IMR-90 (cell line): ENCODE measurements at regions not wholly inside any gene's neighbourhood (a gene's known extent, or its start where the extent isn't known, plus 50 kb on each side); places are given as distances from the start of the nearest gene placed in this dataset.
A peak's percentile ranks its signal among the peaks of the same experiment; 100 is the strongest.

Experiments
- ATAC-seq: fragments of 200-7000 bp; cut with Tn5 transposase; 2 replicates; pipeline ENCODE4 v1.9.1; 2020; ENCODE audit warnings: low read depth, mild to moderate bottlenecking, moderate library complexity
- BruUV-seq: library from RNA; stranded (reverse); fragments of 400-500 nt; replicated peaks from 2 replicates; lab custom pipeline; 2021; lab: Mats Ljungman, UMichigan
- CTCF ChIA-PET: fragments of 300-600 bp; formaldehyde crosslinking; extraction: SDS; loops from one replicate; lab custom pipeline; 2021; ENCODE audit warnings: antibody characterized with exemption; lab: Yijun Ruan, JAX
- POLR2A ChIA-PET: fragments of 300-600 bp; sonication (Branson Sonifier 250); formaldehyde crosslinking; loops from one replicate; lab custom pipeline; 2022; ENCODE audit warnings: antibody characterized with exemption; ENCODE audit not compliant: unreplicated experiment; lab: Charles Lee
- DNase-seq: peaks from one replicate; pipeline ENCODE4 v3.0.0; 2013
- H2AFZ ChIP-seq: replicated peaks from 2 replicates; pipeline ENCODE3; 2013; ENCODE audit warnings: low read length, mild to moderate bottlenecking; ENCODE audit not compliant: poor library complexity
- H2AK5ac ChIP-seq: 2 replicates; pipeline ENCODE4 v1.6.1; 2013; ENCODE audit warnings: low read depth, low read length, inconsistent platforms
- H2AK9ac ChIP-seq: replicated peaks from 2 replicates; pipeline ENCODE3; 2013; ENCODE audit warnings: mild to moderate bottlenecking, low read depth, low read length, moderate library complexity; ENCODE audit not compliant: poor library complexity
- H2BK120ac ChIP-seq: 2 replicates; pipeline ENCODE4 v1.6.1; 2013; ENCODE audit warnings: low read depth, low read length, inconsistent platforms
- H2BK15ac ChIP-seq: 3 replicates; pipeline ENCODE4 v1.6.1; 2013; ENCODE audit warnings: low read depth, low read length, inconsistent platforms
- H2BK20ac ChIP-seq: 2 replicates; pipeline ENCODE4 v1.6.1; 2013; ENCODE audit warnings: low read depth, mild to moderate bottlenecking, inconsistent platforms, low read length, moderate library complexity
- H2BK5ac ChIP-seq: 2 replicates; pipeline ENCODE4 v1.6.1; 2013; ENCODE audit warnings: mild to moderate bottlenecking, low read depth, low read length, inconsistent platforms; ENCODE audit not compliant: poor library complexity, severe bottlenecking
- H3K14ac ChIP-seq: replicated peaks from 2 replicates; pipeline ENCODE4 v1.6.1; 2013; ENCODE audit warnings: low read depth, low read length, inconsistent platforms
- H3K18ac ChIP-seq: 2 replicates; pipeline ENCODE4 v1.6.1; 2013; ENCODE audit warnings: low read depth, low read length, control low read depth
- H3K23ac ChIP-seq: 2 replicates; pipeline ENCODE4 v1.6.1; 2013; ENCODE audit warnings: low read depth, low read length, inconsistent platforms
- H3K27ac ChIP-seq: 2 replicates; pipeline ENCODE4 v1.5.1; 2013; ENCODE audit warnings: mild to moderate bottlenecking, control low read depth, low read length; ENCODE audit not compliant: insufficient read depth
- H3K27me3 ChIP-seq: 2 replicates; pipeline ENCODE4 v1.6.1; 2013; ENCODE audit warnings: low read length; ENCODE audit not compliant: control insufficient read depth, insufficient read depth
- H3K36me3 ChIP-seq: 2 replicates; pipeline ENCODE4 v1.6.1; 2013; ENCODE audit warnings: low read length, mixed read lengths; ENCODE audit not compliant: control insufficient read depth, insufficient read depth
- H3K4ac ChIP-seq: 2 replicates; pipeline ENCODE4 v1.6.1; 2013; ENCODE audit warnings: low read depth, low read length, inconsistent platforms
- H3K4me1 ChIP-seq: 2 replicates; pipeline ENCODE4 v1.6.1; 2013; ENCODE audit warnings: low read length, mixed read lengths; ENCODE audit not compliant: control insufficient read depth, insufficient read depth
- H3K4me2 ChIP-seq: 2 replicates; pipeline ENCODE4 v1.6.1; 2013; ENCODE audit warnings: low read depth, mild to moderate bottlenecking, control low read depth, low read length, moderate library complexity
- H3K4me3 ChIP-seq: 2 replicates; pipeline ENCODE4 v1.5.1; 2013; ENCODE audit warnings: low read depth, mild to moderate bottlenecking, control low read depth, low read length, moderate library complexity; ENCODE audit not compliant: insufficient read depth
- H3K56ac ChIP-seq: 2 replicates; pipeline ENCODE4 v1.6.1; 2013; ENCODE audit warnings: low read length, inconsistent platforms; ENCODE audit not compliant: insufficient read depth; ENCODE audit errors: extremely low read depth
- H3K79me1 ChIP-seq, 2 experiments: 2 replicates each; pipeline ENCODE4 v1.6.1; 2013; ENCODE audit warnings: low read length in 2 of 2, inconsistent platforms in 1 of 2, low read depth in 1 of 2
- H3K9ac ChIP-seq: 2 replicates; pipeline ENCODE4 v1.6.1; 2013; ENCODE audit warnings: low read depth, low read length, control low read depth
- H3K9me1 ChIP-seq: 2 replicates; pipeline ENCODE4 v1.6.1; 2013; ENCODE audit warnings: low read length, inconsistent platforms; ENCODE audit not compliant: insufficient read depth
- H3K9me3 ChIP-seq: 2 replicates; pipeline ENCODE4 v1.6.1; 2013; ENCODE audit warnings: low read length; ENCODE audit not compliant: control insufficient read depth, insufficient read depth
- H4K20me1 ChIP-seq: 2 replicates; pipeline ENCODE4 v1.6.1; 2013; ENCODE audit warnings: low read length, inconsistent platforms; ENCODE audit not compliant: insufficient read depth
- H4K5ac ChIP-seq: 2 replicates; pipeline ENCODE4 v1.6.1; 2013; ENCODE audit warnings: mild to moderate bottlenecking, low read depth, low read length, control low read depth
- H4K8ac ChIP-seq, 2 experiments: 2 replicates each; pipeline ENCODE4 v1.6.1; 2013; ENCODE audit warnings: low read depth in 2 of 2, low read length in 2 of 2, control low read depth in 1 of 2, inconsistent platforms in 1 of 2
- H4K91ac ChIP-seq: 2 replicates; pipeline ENCODE4 v1.6.1; 2013; ENCODE audit warnings: low read depth, low read length, inconsistent platforms; ENCODE audit not compliant: insufficient read depth
- FOS ChIP-seq: fragments of 150-350 bp; IDR thresholded peaks from 2 replicates; pipeline ENCODE4 v1.6.1; 2016; ENCODE audit warnings: low read depth, low read length
- MAFK ChIP-seq: IDR thresholded peaks from 2 replicates; pipeline ENCODE4 v1.6.1; 2012; ENCODE audit warnings: low read depth, low read length, improper control_type of control experiment
- POLR2A ChIP-seq: IDR thresholded peaks from 2 replicates; pipeline ENCODE4 v1.6.1; 2012; ENCODE audit warnings: mild to moderate bottlenecking, low read depth, low read length
- RAD21 ChIP-seq: IDR thresholded peaks from 2 replicates; pipeline ENCODE4 v1.6.1; 2012; ENCODE audit warnings: low read length, improper control_type of control experiment
- RCOR1 ChIP-seq: IDR thresholded peaks from 2 replicates; pipeline ENCODE4 v1.6.1; 2012; ENCODE audit warnings: mild to moderate bottlenecking, low read length, improper control_type of control experiment; ENCODE audit not compliant: insufficient replicate concordance
- RFX5 ChIP-seq: IDR thresholded peaks from 2 replicates; pipeline ENCODE4 v1.8.0; 2012; ENCODE audit warnings: low read depth, mild to moderate bottlenecking, low read length, moderate library complexity
- SMC3 ChIP-seq: fragments of 150-350 bp; IDR thresholded peaks from 2 replicates; pipeline ENCODE4 v1.6.1; 2016; ENCODE audit warnings: low read depth, mild to moderate bottlenecking, antibody characterized with exemption, low read length, moderate library complexity
- WGBS, 2 experiments: methylation state at CpG; one replicate each; pipeline versions ENCODE4 v1.1.5 to v1.1.7; 2013; ENCODE audit warnings: missing lambda C conversion rate in 2 of 2; ENCODE audit not compliant: insufficient read length in 1 of 2; ENCODE audit errors: extremely low coverage in 2 of 2; 5-methylcytosine and 5-hydroxymethylcytosine counted together
- dilution Hi-C: fragments of 300-500 bp; cut with HindIII; formaldehyde crosslinking; loops from one replicate; pipeline ENCODE4 v1.14.3; 2018; ENCODE audit warnings: low sequenced_read_pairs; ENCODE audit not compliant: unreplicated experiment
- in situ Hi-C: fragments of 300-500 bp; cut with MboI; formaldehyde crosslinking; loops from 3 replicates; pipeline ENCODE4 v1.14.3; 2019; ENCODE audit warnings: low sequenced_read_pairs, inconsistent platforms, mixed read lengths
- intact Hi-C: fragments of 100-400 bp; cut with micrococcal nuclease; formaldehyde crosslinking; loops from 2 replicates; pipeline ENCODE4 v1.10.0; 2022
- TF ChIP-seq, protein P1 (sequence below): conservative IDR thresholded peaks from 2 replicates; pipeline ENCODE4 v1.5.1; 2012; ENCODE audit warnings: mild to moderate bottlenecking, low read depth, low read length, improper control_type of control experiment

DNA sequence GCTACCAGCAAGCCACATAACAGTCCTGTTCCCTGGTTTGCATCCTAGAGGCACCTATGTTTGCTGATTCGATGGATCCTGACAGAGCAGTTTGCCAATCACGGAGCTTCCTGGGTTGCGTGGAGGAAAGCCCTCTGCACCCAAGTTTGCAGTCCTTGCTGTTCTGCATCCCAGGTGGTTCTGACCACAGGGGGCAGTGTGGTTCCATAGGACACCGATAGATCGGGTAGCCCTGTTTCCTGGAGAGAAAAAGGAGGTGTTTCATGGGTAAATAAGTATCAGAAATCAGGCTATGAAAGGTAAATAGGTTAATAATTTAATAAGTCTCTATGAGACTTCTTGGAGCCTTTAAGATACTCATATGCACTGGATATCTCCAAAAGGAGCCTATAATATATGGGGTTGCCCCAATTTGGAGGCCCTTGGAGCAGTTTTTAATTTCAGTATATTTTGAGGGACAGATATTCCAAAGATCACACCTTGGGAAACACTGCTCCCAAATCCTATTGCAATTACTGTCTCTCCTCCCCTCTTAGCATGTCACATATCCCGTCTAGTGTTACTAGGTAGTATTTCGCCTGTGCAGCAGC is 194.6 kb upstream of the TPM1 start:
- Histone ChIP-seq H4K91ac (peak overlapping the region; percentile 41; the same call in 1 of the 2 replicates), H3K27me3 (no peaks in the 10 kb centered on the region), H2BK5ac (no peak overlapping the region), H3K36me3 (no peaks in the 10 kb centered on the region), H3K18ac (peak overlapping the region; percentile 23; the same call in 1 of the 2 replicates), H2BK15ac (peak overlapping the region; percentile 50; the same call in 2 of the 3 replicates), H4K8ac (peak overlapping the region; percentile 8 to 38; a peak in 3 of 4 replicates), H3K4me3 (no peak overlapping the region), H3K9me1 (peaks cover 15% of the 10 kb centered on the region), H3K79me1 (peaks cover 0 to 10% of the 10 kb centered on the region in 2 experiments; a peak in 1 of 4 replicates), H3K4me1 (peaks cover 18% of the 10 kb centered on the region), H2BK20ac (peak overlapping the region; percentile 69; the same call in 1 of the 2 replicates), H2BK120ac (peak overlapping the region; percentile 91), H3K9ac (no peak overlapping the region), H2AK9ac (no peak overlapping the region), H3K56ac (no peak overlapping the region), H2AK5ac (peak overlapping the region; percentile 16; the same call in 1 of the 2 replicates), H3K4me2 (no peak overlapping the region), H3K27ac (no peak overlapping the region), H2AFZ (no peak overlapping the region), H3K14ac (peak overlapping the region; percentile 65), H4K20me1 (no peaks in the 10 kb centered on the region), H3K4ac (peak overlapping the region; percentile 87), H4K5ac (0 out of 2 replicates have a peak overlapping the region, but pooled peaks have one; percentile 20), H3K23ac (no peak overlapping the region; the same call in 1 of the 2 replicates), H3K9me3 (no peaks in the 10 kb centered on the region)
- ChIA-PET CTCF (interaction anchor here (0.7 to 1.4 kb wide), 3 partner anchors 16 to 197 kb away, joined by 3 to 4 read pairs (median 4); no protein-coding TSS in a partner anchor), POLR2A (interaction anchor here (1.4 kb wide), 1 partner anchor 200 kb away, joined by 3 read pairs; no protein-coding TSS in a partner anchor)
- 73% methylated on average over 3 of the region's 7 CpGs; no CpG with 5 or more reads in 1 of the 2 experiments for WGBS, 2 experiments
- TF ChIP-seq RFX5, result no peak
- TF ChIP-seq, protein P1, sequence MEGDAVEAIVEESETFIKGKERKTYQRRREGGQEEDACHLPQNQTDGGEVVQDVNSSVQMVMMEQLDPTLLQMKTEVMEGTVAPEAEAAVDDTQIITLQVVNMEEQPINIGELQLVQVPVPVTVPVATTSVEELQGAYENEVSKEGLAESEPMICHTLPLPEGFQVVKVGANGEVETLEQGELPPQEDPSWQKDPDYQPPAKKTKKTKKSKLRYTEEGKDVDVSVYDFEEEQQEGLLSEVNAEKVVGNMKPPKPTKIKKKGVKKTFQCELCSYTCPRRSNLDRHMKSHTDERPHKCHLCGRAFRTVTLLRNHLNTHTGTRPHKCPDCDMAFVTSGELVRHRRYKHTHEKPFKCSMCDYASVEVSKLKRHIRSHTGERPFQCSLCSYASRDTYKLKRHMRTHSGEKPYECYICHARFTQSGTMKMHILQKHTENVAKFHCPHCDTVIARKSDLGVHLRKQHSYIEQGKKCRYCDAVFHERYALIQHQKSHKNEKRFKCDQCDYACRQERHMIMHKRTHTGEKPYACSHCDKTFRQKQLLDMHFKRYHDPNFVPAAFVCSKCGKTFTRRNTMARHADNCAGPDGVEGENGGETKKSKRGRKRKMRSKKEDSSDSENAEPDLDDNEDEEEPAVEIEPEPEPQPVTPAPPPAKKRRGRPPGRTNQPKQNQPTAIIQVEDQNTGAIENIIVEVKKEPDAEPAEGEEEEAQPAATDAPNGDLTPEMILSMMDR, result peak; percentile 60
- TF ChIP-seq FOS, result no peak
- peak; percentile 75 for TF ChIP-seq RAD21
- TF ChIP-seq RCOR1, result no peak
- no peak for TF ChIP-seq POLR2A
- TF ChIP-seq MAFK, result no peak
- TF ChIP-seq SMC3, result peak; percentile 48
- no TSS peak for BruUV-seq
- intact Hi-C loops (loop anchor here (2.0 kb wide), 1 partner anchor 195 kb away; the partner anchor contains the start of gene TPM1), in situ Hi-C loops (no loop called here), dilution Hi-C loops (no loop called here)
- DNase-seq (peak; percentile 54), ATAC-seq (no peak)
